Ishikawa (cell line): ENCODE measurements at regions not wholly inside any gene's neighbourhood (a gene's known extent, or its start where the extent isn't known, plus 50 kb on each side); places are given as distances from the start of the nearest gene placed in this dataset.

ENCODE experiments used
- CEBPB ChIP-seq: IDR thresholded peaks from 2 replicates; pipeline ENCODE4 v1.6.1; 2012
- CREB1 ChIP-seq: IDR thresholded peaks from 2 replicates; pipeline ENCODE4 v1.6.1; 2012; ENCODE audit warnings: low read depth
- EGR1 ChIP-seq: IDR thresholded peaks from 2 replicates; pipeline ENCODE4 v1.6.1; 2012
- EP300 ChIP-seq: IDR thresholded peaks from 2 replicates; pipeline ENCODE4 v1.6.1; 2012; ENCODE audit warnings: borderline replicate concordance
- FOXM1 ChIP-seq: IDR thresholded peaks from 2 replicates; pipeline ENCODE4 v1.6.1; 2012; ENCODE audit warnings: low read depth, borderline replicate concordance
- NFIC ChIP-seq: IDR thresholded peaks from 2 replicates; pipeline ENCODE4 v1.6.1; 2012
- RAD21 ChIP-seq: IDR thresholded peaks from 2 replicates; pipeline ENCODE4 v1.6.1; 2012; ENCODE audit warnings: low read depth
- TAF1 ChIP-seq: IDR thresholded peaks from 2 replicates; pipeline ENCODE4 v1.6.1; 2012; ENCODE audit warnings: low read depth, mild to moderate bottlenecking
- TCF12 ChIP-seq: IDR thresholded peaks from 2 replicates; pipeline ENCODE4 v1.6.1; 2012; ENCODE audit warnings: low read depth
- TEAD4 ChIP-seq: IDR thresholded peaks from 2 replicates; pipeline ENCODE4 v1.6.1; 2012
- YY1 ChIP-seq: IDR thresholded peaks from 2 replicates; pipeline ENCODE4 v1.6.1; 2012; ENCODE audit warnings: low read depth
- ZBTB7A ChIP-seq: IDR thresholded peaks from 2 replicates; pipeline ENCODE4 v1.6.1; 2012; ENCODE audit warnings: low read depth
- TF ChIP-seq, protein P1 (sequence below): IDR thresholded peaks from 2 replicates; pipeline ENCODE4 v1.6.1; 2012
- TF ChIP-seq, protein P2 (sequence below): IDR thresholded peaks from 2 replicates; pipeline ENCODE4 v1.6.1; 2012
- TF ChIP-seq, protein P3 (sequence below): IDR thresholded peaks from 2 replicates; pipeline ENCODE4 v1.6.1; 2012; ENCODE audit warnings: low read depth, mild to moderate bottlenecking

DNA sequence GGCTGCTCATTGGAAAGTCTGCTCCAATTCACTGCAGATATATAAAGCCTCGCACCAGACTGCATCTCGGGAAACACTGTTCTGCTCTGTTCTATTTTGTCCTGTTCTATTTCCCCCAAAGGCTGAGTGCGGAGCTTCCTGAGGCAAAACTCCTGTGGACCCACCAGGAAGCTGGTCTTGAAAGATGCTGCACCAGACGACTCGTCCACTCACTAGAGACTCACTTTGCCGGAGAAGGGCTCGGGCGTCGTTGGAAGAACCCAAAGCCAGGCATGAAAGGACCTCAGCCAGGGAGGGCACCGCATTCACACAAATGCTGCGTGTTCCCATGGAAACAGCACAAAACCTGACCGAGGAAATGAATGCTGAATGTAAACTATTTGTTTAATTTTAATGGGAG, 331.2 kb upstream of the SFSWAP start:
- TF ChIP-seq, protein P1, sequence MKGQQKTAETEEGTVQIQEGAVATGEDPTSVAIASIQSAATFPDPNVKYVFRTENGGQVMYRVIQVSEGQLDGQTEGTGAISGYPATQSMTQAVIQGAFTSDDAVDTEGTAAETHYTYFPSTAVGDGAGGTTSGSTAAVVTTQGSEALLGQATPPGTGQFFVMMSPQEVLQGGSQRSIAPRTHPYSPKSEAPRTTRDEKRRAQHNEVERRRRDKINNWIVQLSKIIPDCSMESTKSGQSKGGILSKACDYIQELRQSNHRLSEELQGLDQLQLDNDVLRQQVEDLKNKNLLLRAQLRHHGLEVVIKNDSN = no peak
- TF ChIP-seq, protein P2, sequence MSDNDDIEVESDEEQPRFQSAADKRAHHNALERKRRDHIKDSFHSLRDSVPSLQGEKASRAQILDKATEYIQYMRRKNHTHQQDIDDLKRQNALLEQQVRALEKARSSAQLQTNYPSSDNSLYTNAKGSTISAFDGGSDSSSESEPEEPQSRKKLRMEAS = no peak
- no peak for TF ChIP-seq TAF1
- no peak for TF ChIP-seq TCF12
- no peak for TF ChIP-seq NFIC
- no peak for TF ChIP-seq RAD21
- TF ChIP-seq FOXM1 = no peak
- TF ChIP-seq CEBPB = no peak
- no peak for TF ChIP-seq EP300
- TF ChIP-seq, protein P3, sequence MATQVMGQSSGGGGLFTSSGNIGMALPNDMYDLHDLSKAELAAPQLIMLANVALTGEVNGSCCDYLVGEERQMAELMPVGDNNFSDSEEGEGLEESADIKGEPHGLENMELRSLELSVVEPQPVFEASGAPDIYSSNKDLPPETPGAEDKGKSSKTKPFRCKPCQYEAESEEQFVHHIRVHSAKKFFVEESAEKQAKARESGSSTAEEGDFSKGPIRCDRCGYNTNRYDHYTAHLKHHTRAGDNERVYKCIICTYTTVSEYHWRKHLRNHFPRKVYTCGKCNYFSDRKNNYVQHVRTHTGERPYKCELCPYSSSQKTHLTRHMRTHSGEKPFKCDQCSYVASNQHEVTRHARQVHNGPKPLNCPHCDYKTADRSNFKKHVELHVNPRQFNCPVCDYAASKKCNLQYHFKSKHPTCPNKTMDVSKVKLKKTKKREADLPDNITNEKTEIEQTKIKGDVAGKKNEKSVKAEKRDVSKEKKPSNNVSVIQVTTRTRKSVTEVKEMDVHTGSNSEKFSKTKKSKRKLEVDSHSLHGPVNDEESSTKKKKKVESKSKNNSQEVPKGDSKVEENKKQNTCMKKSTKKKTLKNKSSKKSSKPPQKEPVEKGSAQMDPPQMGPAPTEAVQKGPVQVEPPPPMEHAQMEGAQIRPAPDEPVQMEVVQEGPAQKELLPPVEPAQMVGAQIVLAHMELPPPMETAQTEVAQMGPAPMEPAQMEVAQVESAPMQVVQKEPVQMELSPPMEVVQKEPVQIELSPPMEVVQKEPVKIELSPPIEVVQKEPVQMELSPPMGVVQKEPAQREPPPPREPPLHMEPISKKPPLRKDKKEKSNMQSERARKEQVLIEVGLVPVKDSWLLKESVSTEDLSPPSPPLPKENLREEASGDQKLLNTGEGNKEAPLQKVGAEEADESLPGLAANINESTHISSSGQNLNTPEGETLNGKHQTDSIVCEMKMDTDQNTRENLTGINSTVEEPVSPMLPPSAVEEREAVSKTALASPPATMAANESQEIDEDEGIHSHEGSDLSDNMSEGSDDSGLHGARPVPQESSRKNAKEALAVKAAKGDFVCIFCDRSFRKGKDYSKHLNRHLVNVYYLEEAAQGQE = no peak
- TF ChIP-seq YY1 = no peak
- no peak for TF ChIP-seq EGR1
- no peak for TF ChIP-seq ZBTB7A

DNA sequence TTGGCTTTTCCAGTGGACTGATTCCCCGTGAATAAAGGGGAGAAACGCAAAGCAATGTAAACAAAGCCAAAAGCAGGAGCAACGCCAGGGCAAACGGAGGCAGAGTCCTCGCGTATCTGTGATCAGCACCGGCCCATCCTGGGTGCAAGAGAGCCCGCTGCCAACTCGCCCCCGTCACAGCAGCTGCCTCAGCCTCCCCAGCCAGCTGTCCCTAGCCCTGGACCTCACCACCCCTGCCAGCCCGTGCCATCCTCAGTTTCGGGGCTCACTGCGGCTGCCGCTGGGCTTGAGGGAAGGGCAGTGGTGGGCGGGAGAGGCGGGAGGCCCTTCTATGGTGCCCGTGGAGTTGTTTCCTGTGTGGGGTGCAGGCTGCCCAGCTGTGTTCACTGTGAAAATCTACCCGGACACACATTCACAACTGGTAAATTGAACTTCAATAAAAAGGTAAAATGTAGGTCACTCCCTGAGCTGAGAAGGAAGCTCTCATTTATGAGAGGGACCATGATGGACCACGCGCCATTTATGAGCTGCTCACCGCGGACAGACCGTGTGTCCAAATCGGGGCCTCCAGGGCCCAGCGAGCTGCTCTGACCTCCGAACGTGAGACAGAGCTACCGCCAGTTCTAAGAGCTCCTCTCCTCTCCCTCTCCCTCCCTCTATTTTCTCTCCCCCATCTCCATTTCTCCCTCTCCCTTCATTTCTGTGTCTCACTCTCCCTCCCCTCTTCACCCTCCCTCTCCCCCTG, 330.5 kb upstream of the SFSWAP start:
- no peak for TF ChIP-seq YY1

DNA sequence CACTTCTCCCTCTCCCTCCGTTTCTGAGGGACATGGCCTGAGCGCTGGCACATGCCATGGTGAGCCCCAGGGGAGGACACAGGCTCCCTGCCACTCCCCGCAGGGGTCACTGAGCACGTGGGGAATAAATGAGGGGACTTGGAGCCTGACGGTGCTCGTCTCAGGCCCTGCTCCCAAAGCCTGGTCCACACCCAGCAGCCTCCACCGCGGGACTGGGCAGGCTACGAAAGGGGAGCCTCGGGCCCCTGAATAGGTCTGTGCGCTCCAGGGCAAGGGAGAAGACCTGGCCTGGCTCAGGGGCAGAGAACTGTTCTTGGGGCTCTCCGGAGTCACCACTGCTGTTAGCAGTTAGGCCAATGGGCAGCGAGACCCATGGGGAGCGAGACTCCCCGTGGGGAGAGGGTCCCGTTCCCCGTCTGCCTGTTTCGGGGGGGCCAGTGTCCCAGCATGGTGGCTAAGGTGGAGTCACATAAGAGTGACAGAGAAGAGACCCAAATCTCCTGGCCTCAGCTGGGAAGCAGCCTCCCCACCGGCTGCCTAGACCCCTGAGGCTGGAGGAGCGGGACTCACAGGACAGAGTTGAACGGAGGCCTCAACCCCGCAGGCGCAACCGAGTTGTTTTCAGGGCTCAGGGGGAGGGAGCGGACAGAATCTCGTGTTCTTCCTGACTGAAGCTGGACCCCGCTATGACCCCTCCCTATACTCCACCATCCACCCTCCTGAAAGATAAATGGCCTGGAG, 329.8 kb upstream of the SFSWAP start:
- no peak for TF ChIP-seq RAD21
- TF ChIP-seq FOXM1 = no peak
- no peak for TF ChIP-seq ZBTB7A
- TF ChIP-seq EGR1 = no peak
- TF ChIP-seq, protein P1 = no peak
- no peak for TF ChIP-seq TCF12
- no peak for TF ChIP-seq CREB1
- TF ChIP-seq, protein P2 = no peak
- TF ChIP-seq YY1 = no peak
- TF ChIP-seq NFIC = no peak
- no peak for TF ChIP-seq TEAD4
- TF ChIP-seq EP300 = no peak
- TF ChIP-seq CEBPB = no peak
- TF ChIP-seq, protein P3 = no peak
- no peak for TF ChIP-seq TAF1

DNA sequence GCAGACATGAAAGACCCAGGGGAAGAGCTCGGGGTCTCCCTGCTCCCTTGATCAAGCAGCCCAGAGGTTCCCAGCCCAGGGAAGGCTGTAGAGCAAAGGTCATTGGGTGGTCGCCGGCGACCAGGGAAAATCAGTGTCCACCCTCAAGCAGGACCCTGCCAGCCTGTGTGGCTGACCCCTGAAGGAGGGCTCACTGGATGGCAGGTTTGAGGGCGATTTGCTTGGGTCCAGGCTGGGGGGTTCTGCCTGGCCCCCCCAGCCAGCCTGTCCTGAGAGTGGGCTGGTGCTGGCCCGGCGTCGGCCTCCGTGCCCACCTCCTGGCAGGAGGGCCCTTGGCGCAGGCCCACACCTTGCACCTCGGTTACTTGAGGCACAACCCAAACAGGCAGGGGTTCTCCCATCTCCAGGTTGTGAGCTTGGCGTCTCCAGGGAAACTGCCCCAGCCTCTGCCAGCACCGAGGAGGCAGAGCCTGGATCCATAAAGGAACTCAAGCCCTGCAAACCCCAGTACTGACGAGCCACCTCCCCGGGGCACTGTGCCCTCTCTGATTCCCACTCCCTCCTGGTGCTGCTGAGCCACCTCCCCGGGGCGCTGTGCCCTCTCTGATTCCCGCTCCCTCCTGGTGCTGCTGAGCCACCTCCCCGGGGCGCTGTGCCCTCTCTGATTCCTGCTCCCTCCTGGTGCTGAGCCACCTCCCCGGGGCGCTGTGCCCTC, 329.0 kb upstream of the SFSWAP start:
- TF ChIP-seq, protein P3 = no peak
- TF ChIP-seq EGR1 (no peak), FOXM1 (no peak), EP300 (no peak), TEAD4 (no peak), CREB1 (no peak)
- TF ChIP-seq, protein P2 = no peak
